Fibroblast of lung (primary cell): ENCODE measurements at regions not wholly inside any gene's neighbourhood (a gene's known extent, or its start where the extent isn't known, plus 50 kb on each side); places are given as distances from the start of the nearest gene placed in this dataset.

ENCODE experiments used
- EZH2 ChIP-seq: IDR thresholded peaks from 2 replicates; pipeline ENCODE4 v1.5.1; 2012; ENCODE audit warnings: low read length, control low read depth, mild to moderate bottlenecking; ENCODE audit errors: missing control alignments
- TF ChIP-seq, protein P1 (sequence below), 2 donors: IDR thresholded peaks in 1 of 2; conservative IDR thresholded peaks in 1 of 2; 1 replicate in 1 of 2; 2 replicates in 1 of 2; pipeline ENCODE4 v1.5.1; 2011 to 2012; ENCODE audit warnings: low read length in 2 of 2, control low read depth in 1 of 2, inconsistent platforms in 1 of 2, low read depth in 1 of 2, mild to moderate bottlenecking in 1 of 2

DNA sequence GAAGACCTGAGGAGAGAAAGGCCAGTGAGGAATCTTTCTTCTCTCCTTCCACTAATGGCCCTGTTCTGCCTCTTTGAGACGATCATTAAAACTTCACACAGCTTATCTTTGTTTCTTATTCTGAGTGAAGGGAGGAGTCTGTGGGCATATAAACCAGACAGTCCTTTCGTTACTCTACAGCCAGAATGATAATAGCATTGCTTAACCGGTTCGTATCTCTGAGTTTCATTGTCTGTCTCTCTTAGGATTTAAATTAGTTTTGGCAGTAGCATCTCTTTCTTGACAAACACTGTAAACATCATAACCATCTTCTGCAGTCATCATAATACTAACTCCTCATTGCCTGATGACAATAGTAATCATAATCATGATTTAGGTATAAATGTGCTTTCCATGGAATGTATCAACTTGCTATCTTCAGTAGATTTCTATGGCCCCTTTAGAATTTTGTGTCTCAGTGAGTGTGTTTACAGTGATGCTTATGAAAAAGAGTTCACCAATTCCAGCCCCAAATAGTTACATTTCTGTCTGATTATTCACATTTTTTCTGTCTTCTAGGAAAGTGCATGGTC, 618.8 kb upstream of the KLF4 start:
- TF ChIP-seq, protein P1, sequence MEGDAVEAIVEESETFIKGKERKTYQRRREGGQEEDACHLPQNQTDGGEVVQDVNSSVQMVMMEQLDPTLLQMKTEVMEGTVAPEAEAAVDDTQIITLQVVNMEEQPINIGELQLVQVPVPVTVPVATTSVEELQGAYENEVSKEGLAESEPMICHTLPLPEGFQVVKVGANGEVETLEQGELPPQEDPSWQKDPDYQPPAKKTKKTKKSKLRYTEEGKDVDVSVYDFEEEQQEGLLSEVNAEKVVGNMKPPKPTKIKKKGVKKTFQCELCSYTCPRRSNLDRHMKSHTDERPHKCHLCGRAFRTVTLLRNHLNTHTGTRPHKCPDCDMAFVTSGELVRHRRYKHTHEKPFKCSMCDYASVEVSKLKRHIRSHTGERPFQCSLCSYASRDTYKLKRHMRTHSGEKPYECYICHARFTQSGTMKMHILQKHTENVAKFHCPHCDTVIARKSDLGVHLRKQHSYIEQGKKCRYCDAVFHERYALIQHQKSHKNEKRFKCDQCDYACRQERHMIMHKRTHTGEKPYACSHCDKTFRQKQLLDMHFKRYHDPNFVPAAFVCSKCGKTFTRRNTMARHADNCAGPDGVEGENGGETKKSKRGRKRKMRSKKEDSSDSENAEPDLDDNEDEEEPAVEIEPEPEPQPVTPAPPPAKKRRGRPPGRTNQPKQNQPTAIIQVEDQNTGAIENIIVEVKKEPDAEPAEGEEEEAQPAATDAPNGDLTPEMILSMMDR (conservative IDR thresholded peaks at IDR 0.05 in 1 of 2, IDR thresholded peaks at IDR 0.05 in 1 of 2; ENCODE audit: low read depth in 1 of 2, low read length in 2 of 2): no peak
- TF ChIP-seq EZH2: no peak
